Progenitor cell of endocrine pancreas (in vitro differentiated cells): ENCODE measurements at regions not wholly inside any gene's neighbourhood (a gene's known extent, or its start where the extent isn't known, plus 50 kb on each side); places are given as distances from the start of the nearest gene placed in this dataset.

ENCODE experiments used
- DNase-seq: peaks from one replicate; pipeline ENCODE4 v3.0.0; 2021; ENCODE audit warnings: low spot score; ENCODE audit not compliant: unreplicated experiment
- H3K27ac Mint-ChIP-seq: 2 replicates; pipeline ENCODE4 v1.8.0; 2021; ENCODE audit warnings: mild to moderate bottlenecking, moderate library complexity, mixed read lengths
- H3K27me3 Mint-ChIP-seq: 2 replicates; pipeline ENCODE4 v1.8.0; 2021; ENCODE audit warnings: mixed read lengths
- H3K36me3 Mint-ChIP-seq: 2 replicates; pipeline ENCODE4 v1.8.0; 2022; ENCODE audit warnings: mixed read lengths; ENCODE audit not compliant: insufficient read depth
- H3K4me1 Mint-ChIP-seq: 2 replicates; pipeline ENCODE4 v1.8.0; 2021; ENCODE audit warnings: low read depth, mixed read lengths
- H3K4me3 Mint-ChIP-seq: 2 replicates; pipeline ENCODE4 v1.8.0; 2021; ENCODE audit warnings: low read depth, mild to moderate bottlenecking, moderate library complexity, mixed read lengths
- H3K9me3 Mint-ChIP-seq: 2 replicates; pipeline ENCODE4 v1.8.0; 2021; ENCODE audit warnings: low read depth, mixed read lengths
- CTCF ChIP-seq: fragments of 200-600 bp; sonication (generic); IDR thresholded peaks from one replicate; pipeline ENCODE4 v1.5.0; 2021; ENCODE audit warnings: antibody characterized with exemption, mild to moderate bottlenecking; ENCODE audit not compliant: unreplicated experiment

GRCh38 chr12:91940826-91941570, 204.6 kb downstream of the BTG1 start:
- Mint-ChIP-seq H3K4me1 (no peaks in the 10 kb centered on the region), H3K27me3 (no peaks in the 10 kb centered on the region), H3K27ac (no peak overlapping the region), H3K4me3 (no peak overlapping the region), H3K9me3 (peaks cover 10% of the 10 kb centered on the region), H3K36me3 (no peaks in the 10 kb centered on the region)
- DNase-seq = no peak
- no peak for TF ChIP-seq CTCF

- Mint-ChIP-seq H3K27me3 (no peaks in the 10 kb centered on the region), H3K4me1 (peaks cover under 1% of the 10 kb centered on the region), H3K36me3 (no peaks in the 10 kb centered on the region), H3K4me3 (no peak overlapping the region), H3K9me3 (peaks cover 10% of the 10 kb centered on the region), H3K27ac (no peak overlapping the region)
- DNase-seq = no peak
- TF ChIP-seq CTCF = no peak
These were observed 205.3 kb downstream of the BTG1 start for GRCh38 chr12:91940322-91940721.

GRCh38 chr12:91937706-91938105, 207.9 kb downstream of the BTG1 start:
- no peak for DNase-seq
- Mint-ChIP-seq H3K36me3 (no peaks in the 10 kb centered on the region), H3K4me1 (peaks cover 4% of the 10 kb centered on the region), H3K27ac (no peak overlapping the region), H3K4me3 (no peak overlapping the region), H3K9me3 (peaks cover 10% of the 10 kb centered on the region), H3K27me3 (no peaks in the 10 kb centered on the region)
- TF ChIP-seq CTCF = no peak

GRCh38 chr12:91937009-91937408, 208.6 kb downstream of the BTG1 start:
- no peaks in the 10 kb centered on the region for H3K36me3 Mint-ChIP-seq
- H3K27ac Mint-ChIP-seq = no peak overlapping the region
- no peaks in the 10 kb centered on the region for H3K27me3 Mint-ChIP-seq
- no peak for DNase-seq
- TF ChIP-seq CTCF = no peak
- H3K9me3 Mint-ChIP-seq = peaks cover 10% of the 10 kb centered on the region
- peaks cover 4% of the 10 kb centered on the region for H3K4me1 Mint-ChIP-seq
- H3K4me3 Mint-ChIP-seq = no peak overlapping the region

GRCh38 chr12:91935296-91935695, 210.3 kb downstream of the BTG1 start:
- no peaks in the 10 kb centered on the region for H3K36me3 Mint-ChIP-seq
- no peak overlapping the region for H3K27ac Mint-ChIP-seq
- no peak overlapping the region for H3K4me3 Mint-ChIP-seq
- no peaks in the 10 kb centered on the region for H3K27me3 Mint-ChIP-seq
- peaks cover 6% of the 10 kb centered on the region for H3K4me1 Mint-ChIP-seq
- H3K9me3 Mint-ChIP-seq = peaks cover 7% of the 10 kb centered on the region
- no peak for TF ChIP-seq CTCF
- no peak for DNase-seq
